NT2/D1 (cell line): ENCODE measurements at regions not wholly inside any gene's neighbourhood (a gene's known extent, or its start where the extent isn't known, plus 50 kb on each side); places are given as distances from the start of the nearest gene placed in this dataset.

Experiments
- SUZ12 ChIP-seq: IDR thresholded peaks from 2 replicates; pipeline ENCODE4 v1.6.1; 2011; ENCODE audit not compliant: insufficient read length, insufficient read depth; ENCODE audit errors: extremely low read depth
- YY1 ChIP-seq: IDR thresholded peaks from 2 replicates; pipeline ENCODE4 v1.6.1; 2011; ENCODE audit not compliant: insufficient read length, insufficient read depth
- ZNF274 ChIP-seq: IDR thresholded peaks from 2 replicates; pipeline ENCODE4 v1.6.1; 2011; ENCODE audit warnings: mild to moderate bottlenecking, low read depth, low read length

DNA sequence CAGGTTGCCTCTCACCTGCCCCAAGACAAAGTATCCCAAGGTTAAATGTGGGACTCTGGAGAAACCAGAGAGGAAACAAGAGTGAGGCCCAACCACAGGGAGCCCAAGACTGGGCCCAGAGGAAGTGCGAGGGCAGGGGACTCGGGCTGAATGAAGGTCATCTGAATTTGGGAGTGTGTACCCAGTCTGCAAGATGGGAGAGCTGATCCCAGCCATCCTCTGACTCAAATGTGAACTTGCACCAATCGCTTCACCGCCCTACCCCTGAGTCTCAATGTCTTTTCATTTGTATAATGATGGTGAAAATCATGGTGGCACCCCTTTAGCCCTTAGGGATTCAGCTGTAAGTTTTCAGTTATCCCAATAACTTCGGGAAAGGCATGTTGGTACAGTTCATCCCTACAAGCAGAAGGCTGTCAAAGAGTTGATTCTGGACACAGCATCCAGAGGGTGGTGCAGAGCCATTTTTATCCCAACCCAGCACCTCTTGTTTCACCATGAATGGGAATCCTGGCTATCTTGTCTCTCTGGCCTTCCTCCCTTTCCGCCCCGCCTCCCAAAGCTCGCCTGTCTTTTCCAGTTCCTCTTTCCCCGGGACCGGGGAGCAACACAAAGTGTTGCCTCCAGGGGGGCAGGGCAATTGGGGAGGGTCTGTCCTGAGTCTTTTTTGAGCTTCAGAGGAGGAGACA lies 123.4 kb downstream of the NUFIP1 start:
- TF ChIP-seq SUZ12 = no peak
- no peak for TF ChIP-seq YY1
- TF ChIP-seq ZNF274 = no peak
